CD4-positive, alpha-beta T cell (primary cell): ENCODE measurements at regions not wholly inside any gene's neighbourhood (a gene's known extent, or its start where the extent isn't known, plus 50 kb on each side); places are given as distances from the start of the nearest gene placed in this dataset.

ENCODE experiments used
- ATAC-seq: fragments of 200-7000 bp; cut with Tn5 transposase; one replicate; pipeline ENCODE4 v1.10.0; 2022; ENCODE audit warnings: mild to moderate bottlenecking; ENCODE audit not compliant: poor library complexity
- CTCF ChIA-PET: fragments of 350-600 bp; sonication (Branson Sonifier 250); formaldehyde crosslinking; loops from one replicate; lab custom pipeline; 2021; ENCODE audit warnings: antibody characterized with exemption, inconsistent platforms; lab: Charles Lee
- POLR2A ChIA-PET: fragments of 350-600 bp; sonication (Branson Sonifier 250); formaldehyde crosslinking; loops from one replicate; lab custom pipeline; 2021; ENCODE audit warnings: antibody characterized with exemption, inconsistent platforms; lab: Charles Lee
- DNase-seq, 14 experiments: peaks; one replicate each; pipeline ENCODE4 v3.0.0-alpha.2; 2013 to 2020; ENCODE audit warnings: mixed read lengths in 2 of 14
- H3K27ac ChIP-seq, 2 donors: one replicate each; pipeline versions ENCODE4 v1.5.1 to v1.7.0; 2013; ENCODE audit warnings: low read length in 2 of 2, low read depth in 1 of 2, mild to moderate bottlenecking in 1 of 2
- H3K27me3 ChIP-seq, 2 experiments: 1 replicate in 1 of 2; 2 replicates in 1 of 2; pipeline versions ENCODE4 v1.6.1 to v1.7.0; 2013; ENCODE audit warnings: low read length in 2 of 2, control low read depth in 1 of 2, mild to moderate bottlenecking in 1 of 2, moderate library complexity in 1 of 2; ENCODE audit not compliant: insufficient read depth in 2 of 2, control insufficient read depth in 1 of 2
- H3K36me3 ChIP-seq: one replicate; pipeline ENCODE4 v1.6.1; 2013; ENCODE audit warnings: low read length, control low read depth; ENCODE audit not compliant: insufficient read depth
- H3K4me1 ChIP-seq: one replicate; pipeline ENCODE4 v1.6.1; 2013; ENCODE audit warnings: low read length, control low read depth; ENCODE audit not compliant: insufficient read depth
- H3K4me3 ChIP-seq: one replicate; pipeline ENCODE4 v1.5.1; 2013; ENCODE audit warnings: mild to moderate bottlenecking, low read length, moderate library complexity
- H3K9me3 ChIP-seq, 2 experiments: 1 replicate in 1 of 2; 2 replicates in 1 of 2; pipeline versions ENCODE4 v1.6.1 to v1.7.0; 2013; ENCODE audit warnings: low read length in 2 of 2, mild to moderate bottlenecking in 2 of 2, control low read depth in 1 of 2, moderate library complexity in 1 of 2; ENCODE audit not compliant: control insufficient read depth in 1 of 2, insufficient read depth in 1 of 2
- H3K27ac Mint-ChIP-seq: one replicate; pipeline ENCODE4 v1.8.0; 2020; ENCODE audit warnings: mixed read lengths
- H3K27me3 Mint-ChIP-seq: one replicate; pipeline ENCODE4 v1.8.0; 2021; ENCODE audit warnings: mixed read lengths
- H3K36me3 Mint-ChIP-seq: one replicate; pipeline ENCODE4 v1.8.0; 2021; ENCODE audit warnings: low read depth, mixed read lengths
- H3K4me1 Mint-ChIP-seq: one replicate; pipeline ENCODE4 v1.8.0; 2021; ENCODE audit warnings: low read depth, mixed read lengths
- H3K4me3 Mint-ChIP-seq: one replicate; pipeline ENCODE4 v1.8.0; 2020; ENCODE audit warnings: mild to moderate bottlenecking, mixed read lengths
- H3K9me3 Mint-ChIP-seq: one replicate; pipeline ENCODE4 v1.8.0; 2020; ENCODE audit warnings: mixed read lengths
- CTCF ChIP-seq: fragments of 200-600 bp; IDR thresholded peaks from one replicate; pipeline ENCODE4 v1.8.0; 2022; ENCODE audit warnings: antibody characterized with exemption, mild to moderate bottlenecking
- intact Hi-C, 2 experiments: fragments of 100-400 bp; cut with DNase I in 1 of 2; cut with micrococcal nuclease in 1 of 2; formaldehyde crosslinking; loops; one replicate each; pipeline versions ENCODE4 v1.15.1 to v1.9.0; 2023 to 2025; cut with DNase I, micrococcal nuclease

GRCh38 chr6:74070711-74071110 is 374.7 kb downstream of the CD109 start:
- ATAC-seq (no peak), DNase-seq (no peak)
- peaks cover 4% of the 10 kb centered on the region for H3K9me3 Mint-ChIP-seq
- no peak for TF ChIP-seq CTCF
- no peaks in the 10 kb centered on the region for H3K9me3 ChIP-seq
- no peaks in the 10 kb centered on the region for H3K27me3 Mint-ChIP-seq
- no peaks in the 10 kb centered on the region for H3K27me3 ChIP-seq
- H3K27ac Mint-ChIP-seq, result no peak overlapping the region
- H3K4me3 Mint-ChIP-seq, result no peak overlapping the region
- intact Hi-C loops, result no loop called here
- ChIA-PET POLR2A (no interaction called here), CTCF (no interaction called here)
- no peaks in the 10 kb centered on the region for H3K4me1 Mint-ChIP-seq
- no peaks in the 10 kb centered on the region for H3K36me3 ChIP-seq
- H3K4me3 ChIP-seq, result no peak overlapping the region
- H3K27ac ChIP-seq, result no peak overlapping the region
- H3K36me3 Mint-ChIP-seq, result no peaks in the 10 kb centered on the region
- no peaks in the 10 kb centered on the region for H3K4me1 ChIP-seq

- H3K9me3 Mint-ChIP-seq, result peaks cover 4% of the 10 kb centered on the region
- DNase-seq, result no peak
- no peak overlapping the region for H3K27ac Mint-ChIP-seq
- no peak for ATAC-seq
- no peak for TF ChIP-seq CTCF
- H3K4me1 ChIP-seq, result no peaks in the 10 kb centered on the region
- no peaks in the 10 kb centered on the region for H3K27me3 ChIP-seq
- no peak overlapping the region for H3K4me3 ChIP-seq
- H3K36me3 ChIP-seq, result no peaks in the 10 kb centered on the region
- no peaks in the 10 kb centered on the region for H3K27me3 Mint-ChIP-seq
- CTCF ChIA-PET, result no interaction called here
- H3K4me3 Mint-ChIP-seq, result no peak overlapping the region
- no peaks in the 10 kb centered on the region for H3K4me1 Mint-ChIP-seq
- no peak overlapping the region for H3K27ac ChIP-seq
- H3K9me3 ChIP-seq, result no peaks in the 10 kb centered on the region
- H3K36me3 Mint-ChIP-seq, result no peaks in the 10 kb centered on the region
- intact Hi-C loops, result no loop called here
- POLR2A ChIA-PET, result no interaction called here
These were observed 374.1 kb downstream of the CD109 start for GRCh38 chr6:74070091-74070490.

GRCh38 chr6:74069089-74069581 is 373.1 kb downstream of the CD109 start:
- CTCF ChIA-PET, result no interaction called here
- Histone ChIP-seq H3K9me3 (no peaks in the 10 kb centered on the region), H3K36me3 (no peaks in the 10 kb centered on the region), H3K4me1 (no peaks in the 10 kb centered on the region), H3K27ac (no peak overlapping the region), H3K27me3 (no peaks in the 10 kb centered on the region), H3K4me3 (no peak overlapping the region)
- no peak for TF ChIP-seq CTCF
- Mint-ChIP-seq H3K4me3 (no peak overlapping the region), H3K27me3 (no peaks in the 10 kb centered on the region), H3K4me1 (no peaks in the 10 kb centered on the region), H3K27ac (no peak overlapping the region), H3K9me3 (peaks cover 4% of the 10 kb centered on the region), H3K36me3 (no peaks in the 10 kb centered on the region)
- POLR2A ChIA-PET, result no interaction called here
- intact Hi-C loops, result no loop called here
- no peak for DNase-seq
- no peak for ATAC-seq
